IgD-negative memory B cell (primary cell): ENCODE measurements at regions not wholly inside any gene's neighbourhood (a gene's known extent, or its start where the extent isn't known, plus 50 kb on each side); places are given as distances from the start of the nearest gene placed in this dataset.
"Not testable (repeated sequence)": the region's sequence is repeated elsewhere in the genome, so short reads cannot be mapped to it uniquely, and the experiment has no call there.

Source experiments
- H3K27ac Mint-ChIP-seq, 3 donors: one replicate each; pipeline ENCODE4 v1.8.0; 2020 to 2022; ENCODE audit warnings: mild to moderate bottlenecking in 3 of 3, mixed read lengths in 3 of 3, moderate library complexity in 1 of 3
- H3K27me3 Mint-ChIP-seq: one replicate; pipeline ENCODE4 v1.8.0; 2021; ENCODE audit warnings: mixed read lengths
- H3K36me3 Mint-ChIP-seq: one replicate; pipeline ENCODE4 v1.8.0; 2020; ENCODE audit warnings: mild to moderate bottlenecking, mixed read lengths
- H3K4me1 Mint-ChIP-seq, 3 donors: one replicate each; pipeline ENCODE4 v1.8.0; 2020 to 2022; ENCODE audit warnings: mixed read lengths in 3 of 3, mild to moderate bottlenecking in 1 of 3
- H3K4me3 Mint-ChIP-seq, 4 donors: one replicate each; pipeline ENCODE4 v1.8.0; 2020 to 2022; ENCODE audit warnings: mild to moderate bottlenecking in 4 of 4, mixed read lengths in 4 of 4, moderate library complexity in 3 of 4
- H3K9me3 Mint-ChIP-seq, 3 donors: one replicate each; pipeline ENCODE4 v1.8.0; 2020 to 2021; ENCODE audit warnings: mixed read lengths in 3 of 3, mild to moderate bottlenecking in 1 of 3

DNA sequence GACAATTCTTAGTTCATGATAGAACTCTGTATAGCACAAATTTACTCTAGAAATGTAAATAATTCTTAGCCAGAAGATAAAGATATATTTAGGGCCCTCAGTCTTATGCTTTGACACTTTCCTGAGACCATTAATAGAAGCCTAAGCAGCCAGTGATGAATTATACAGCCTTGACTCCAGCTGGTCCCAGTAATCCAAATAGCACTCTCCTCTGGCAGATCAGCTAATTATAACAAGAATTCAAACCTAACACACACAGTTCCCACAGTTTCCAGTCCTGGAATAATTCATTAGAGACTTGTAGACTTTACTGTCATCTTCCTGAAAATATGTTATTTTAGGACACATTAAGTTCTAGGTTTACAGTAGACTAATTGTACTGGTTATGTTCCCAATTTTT, 50.4 kb downstream of the SHOC1 start:
- Mint-ChIP-seq H3K36me3 (no peaks in the 10 kb centered on the region), H3K27ac (no peak overlapping the region), H3K4me3 (no peak overlapping the region), H3K9me3 (no peaks in the 10 kb centered on the region), H3K4me1 (no peaks in the 10 kb centered on the region), H3K27me3 (no peaks in the 10 kb centered on the region)

DNA sequence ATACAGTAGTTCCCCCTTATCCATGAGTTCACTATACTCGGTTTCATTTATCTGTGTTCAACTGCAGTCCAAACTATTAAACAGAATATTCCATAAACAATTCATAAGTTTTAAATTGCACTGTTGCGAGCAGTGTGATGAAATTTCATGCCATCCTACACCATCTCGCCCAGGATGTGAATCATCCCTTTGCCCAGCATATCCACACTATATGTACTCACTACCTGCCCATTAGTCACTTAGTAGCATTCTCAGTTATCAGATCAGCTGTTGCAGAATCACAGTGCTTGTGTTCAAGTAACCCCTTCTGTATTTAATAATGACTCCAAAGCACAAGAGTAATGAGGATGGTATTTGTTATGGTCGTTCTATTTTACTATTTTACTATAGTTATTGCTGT, 51.5 kb downstream of the SHOC1 start:
- no peaks in the 10 kb centered on the region for H3K36me3 Mint-ChIP-seq
- H3K27me3 Mint-ChIP-seq, result no peaks in the 10 kb centered on the region
- no peak overlapping the region for H3K4me3 Mint-ChIP-seq
- H3K9me3 Mint-ChIP-seq, result no peaks in the 10 kb centered on the region
- no peak overlapping the region for H3K27ac Mint-ChIP-seq
- no peaks in the 10 kb centered on the region for H3K4me1 Mint-ChIP-seq

DNA sequence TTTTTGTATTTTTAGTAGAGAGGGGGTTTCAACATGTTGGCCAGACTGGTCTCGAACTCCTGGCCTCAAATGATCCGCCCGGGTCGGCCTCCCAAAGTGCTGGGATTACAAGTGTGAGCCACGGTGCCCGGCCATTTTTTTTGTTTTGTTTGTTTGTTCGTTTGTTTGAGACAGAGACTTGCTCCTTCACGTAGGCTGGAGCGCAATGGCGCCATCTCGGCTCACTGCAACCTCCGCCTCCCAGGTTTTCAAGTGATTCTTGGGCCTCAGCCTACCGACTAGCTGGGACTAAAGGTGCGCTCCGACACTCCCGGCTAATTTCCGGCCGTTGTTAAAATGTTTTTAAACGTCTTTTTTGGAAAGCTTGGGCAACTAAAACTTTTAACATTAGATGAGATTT, 54.0 kb downstream of the SHOC1 start:
- no peaks in the 10 kb centered on the region for H3K9me3 Mint-ChIP-seq
- no peak overlapping the region for H3K27ac Mint-ChIP-seq

DNA sequence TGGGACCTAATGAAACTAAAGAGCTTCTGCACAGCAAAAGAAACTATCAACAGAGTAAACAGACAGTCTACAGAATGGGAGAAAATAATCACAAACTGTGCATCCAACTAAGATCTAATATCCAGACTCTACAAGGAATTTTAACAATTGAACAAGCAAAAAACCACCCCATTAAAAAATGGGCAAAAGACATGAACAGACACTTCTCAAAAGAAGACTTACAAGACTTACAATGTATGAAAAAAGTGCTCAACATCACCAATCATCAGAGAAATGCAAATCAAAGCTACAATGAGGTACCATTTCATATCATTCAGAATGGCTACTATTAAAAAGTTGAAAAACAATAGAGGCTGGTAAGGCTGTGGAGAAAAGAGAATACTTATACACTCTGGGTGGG, 58.0 kb downstream of the SHOC1 start:
- no peak overlapping the region for H3K27ac Mint-ChIP-seq
- peaks cover 1% of the 10 kb centered on the region for H3K36me3 Mint-ChIP-seq
- no peaks in the 10 kb centered on the region for H3K27me3 Mint-ChIP-seq
- H3K4me1 Mint-ChIP-seq, result no peaks in the 10 kb centered on the region
- no peaks in the 10 kb centered on the region for H3K9me3 Mint-ChIP-seq
- H3K4me3 Mint-ChIP-seq, result no peak overlapping the region

More for the DNA sequence above, 54.0 kb downstream of the SHOC1 start:
- Mint-ChIP-seq H3K4me3 (no peak overlapping the region), H3K27me3 (no peaks in the 10 kb centered on the region), H3K36me3 (no peaks in the 10 kb centered on the region), H3K4me1 (no peaks in the 10 kb centered on the region)

DNA sequence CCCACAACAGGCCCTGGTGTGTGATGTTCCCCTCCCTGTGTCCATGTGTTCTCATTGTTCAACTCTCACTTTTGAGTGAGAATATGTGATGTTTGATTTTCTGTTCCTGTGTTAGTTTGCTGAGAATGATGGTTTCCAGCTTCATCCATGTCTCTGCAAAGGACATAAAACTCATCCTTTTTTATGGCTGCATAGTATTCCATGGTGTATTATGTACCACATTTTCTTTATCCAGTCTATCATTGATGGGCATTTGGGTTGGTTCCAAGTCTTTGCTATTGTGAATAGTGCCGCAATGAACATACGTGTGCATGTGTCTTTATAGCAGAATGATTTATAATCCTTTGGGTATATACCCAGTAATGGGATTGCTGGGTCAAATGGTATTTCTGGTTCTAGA, 59.4 kb downstream of the SHOC1 start:
- H3K9me3 Mint-ChIP-seq, H3K27me3 Mint-ChIP-seq, H3K27ac Mint-ChIP-seq, H3K4me1 Mint-ChIP-seq, H3K4me3 Mint-ChIP-seq, H3K36me3 Mint-ChIP-seq: not testable (repeated sequence)

DNA sequence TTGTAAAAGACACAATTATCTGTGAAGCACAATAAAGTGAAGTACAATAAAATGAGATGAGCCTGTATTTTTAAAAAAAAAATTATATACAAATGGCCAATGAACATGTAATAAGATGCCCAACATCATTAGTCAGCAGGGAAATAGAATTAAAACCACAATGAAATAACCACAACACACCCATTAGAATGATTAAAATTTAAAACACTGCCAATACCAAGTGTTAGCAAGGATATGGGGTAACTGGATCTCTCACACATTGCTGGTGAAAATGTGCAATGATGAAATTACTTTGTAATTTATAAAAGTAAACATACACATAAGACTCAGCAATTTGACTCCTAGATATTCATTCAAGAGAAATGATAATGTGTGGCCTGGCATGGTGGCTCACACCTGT, 62.8 kb downstream of the SHOC1 start:
- Mint-ChIP-seq H3K27ac (no peak overlapping the region), H3K4me3 (no peak overlapping the region), H3K9me3 (peaks cover 4 to 11% (median 4%) of the 10 kb centered on the region in 3 donors), H3K36me3 (peaks cover 6% of the 10 kb centered on the region), H3K27me3 (no peaks in the 10 kb centered on the region), H3K4me1 (no peaks in the 10 kb centered on the region)

DNA sequence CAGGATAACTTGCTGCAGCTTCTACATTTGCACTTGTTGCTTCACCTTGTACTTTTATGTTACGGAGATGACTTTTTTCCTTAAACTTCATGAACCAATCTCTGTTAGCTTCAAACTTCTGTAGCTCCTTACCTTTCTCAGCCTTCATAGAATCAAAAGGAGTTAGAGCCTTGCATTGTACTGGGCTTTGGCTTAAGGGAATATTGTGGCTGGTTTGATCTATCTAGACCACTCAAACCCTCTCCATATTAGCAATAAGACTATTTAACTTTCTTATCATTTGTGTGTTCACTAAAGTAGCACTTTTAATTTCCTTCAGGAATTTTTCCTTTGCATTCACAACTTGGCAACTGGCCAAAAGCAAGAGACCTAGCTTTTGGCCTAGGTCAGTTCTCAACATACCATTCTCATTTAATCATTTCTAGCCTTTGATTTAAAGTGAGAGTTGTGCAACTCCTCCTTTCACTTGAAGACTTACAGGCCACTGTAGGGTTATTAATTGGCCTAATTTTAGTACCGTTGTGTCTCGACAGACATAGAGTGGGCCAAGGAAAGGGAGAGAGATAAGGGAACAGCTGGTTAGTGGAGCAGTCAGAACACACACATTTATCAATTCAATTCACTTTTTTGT, 63.7 kb downstream of the SHOC1 start:
- peaks cover 6% of the 10 kb centered on the region for H3K36me3 Mint-ChIP-seq
- H3K9me3 Mint-ChIP-seq, result peaks cover 4 to 11% (median 4%) of the 10 kb centered on the region in 3 donors
- no peaks in the 10 kb centered on the region for H3K27me3 Mint-ChIP-seq
- no peak overlapping the region for H3K27ac Mint-ChIP-seq
- peak overlapping the region in 1 of 4 donors; percentile 43 for H3K4me3 Mint-ChIP-seq
- H3K4me1 Mint-ChIP-seq, result no peaks in the 10 kb centered on the region

DNA sequence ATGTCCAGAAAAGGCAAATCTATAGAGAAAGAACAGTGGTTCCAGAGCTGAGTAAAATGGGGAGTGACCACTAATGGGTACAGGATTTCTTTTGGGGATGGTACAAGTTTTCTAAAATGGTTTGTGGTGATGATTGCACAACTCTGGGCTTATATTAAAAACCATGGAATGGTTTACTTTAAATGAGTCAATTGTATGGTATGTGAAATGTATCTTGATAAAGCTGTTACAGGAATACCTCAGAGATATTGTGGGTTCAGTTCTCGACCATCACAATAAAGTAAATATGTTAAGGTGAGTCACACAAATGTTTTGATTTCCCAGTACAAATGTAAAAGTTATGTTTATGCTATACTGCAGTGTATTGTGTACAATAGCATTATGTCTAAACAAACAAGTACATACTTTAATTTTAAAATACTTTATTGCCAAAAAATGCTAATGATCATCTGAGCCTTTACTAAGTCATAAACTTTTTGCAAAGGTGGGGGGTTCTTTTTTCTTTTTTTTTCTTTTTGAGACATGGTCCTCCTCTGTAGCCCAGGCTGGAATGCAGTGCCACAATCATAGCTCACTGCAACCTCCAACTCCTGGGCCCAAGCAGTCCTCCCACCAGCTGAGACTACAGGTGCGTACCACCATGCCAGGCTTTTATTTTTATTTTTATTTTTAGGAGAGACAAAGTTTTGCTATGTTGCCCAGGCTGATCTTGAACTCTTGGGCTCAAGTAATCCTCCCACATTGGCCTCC, 65.9 kb downstream of the SHOC1 start:
- Mint-ChIP-seq H3K27ac (no peak overlapping the region), H3K27me3 (no peaks in the 10 kb centered on the region), H3K9me3 (peaks cover 4 to 11% (median 4%) of the 10 kb centered on the region in 3 donors), H3K36me3 (peaks cover 6% of the 10 kb centered on the region), H3K4me3 (no peak overlapping the region), H3K4me1 (no peaks in the 10 kb centered on the region)

DNA sequence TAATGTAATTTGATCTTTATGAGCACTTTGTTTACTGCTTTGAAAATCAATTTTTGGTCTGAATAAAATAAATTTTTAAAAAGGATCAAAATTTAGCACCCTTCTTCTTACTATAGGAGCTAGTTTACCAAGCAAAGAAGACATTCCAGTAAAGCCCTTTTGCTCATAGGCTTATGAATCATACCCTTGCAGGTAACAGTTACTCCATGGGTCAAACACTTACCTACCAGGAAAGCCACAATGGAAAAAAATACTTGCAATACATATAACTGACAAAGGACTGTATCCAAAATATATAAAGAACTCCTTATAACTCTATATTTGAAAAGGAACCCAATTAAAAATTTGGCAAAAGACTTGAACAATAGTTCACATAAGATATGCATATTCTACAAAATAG, 66.6 kb downstream of the SHOC1 start:
- Mint-ChIP-seq H3K4me3 (no peak overlapping the region), H3K27ac (no peak overlapping the region), H3K36me3 (peaks cover 6% of the 10 kb centered on the region), H3K4me1 (no peaks in the 10 kb centered on the region), H3K27me3 (no peaks in the 10 kb centered on the region), H3K9me3 (peaks cover 4 to 11% (median 4%) of the 10 kb centered on the region in 3 donors)

DNA sequence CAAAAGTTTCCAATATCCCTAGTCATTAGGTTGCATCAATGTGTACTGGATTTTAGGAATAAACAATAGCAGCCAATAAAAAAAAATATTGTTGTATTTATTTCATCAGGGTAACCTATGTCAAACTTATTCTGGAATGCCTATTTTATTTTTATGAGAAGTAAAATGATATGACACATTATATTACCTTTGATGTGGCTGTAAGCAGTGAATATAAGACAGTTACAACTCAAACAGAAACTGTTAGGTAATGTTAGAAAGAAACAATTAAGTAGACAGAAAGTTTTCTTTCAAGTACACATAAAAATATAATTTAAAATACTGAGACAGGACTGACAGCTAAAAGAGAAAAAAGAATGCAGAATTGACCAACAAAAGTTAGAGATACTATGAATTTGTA, 65.5 kb downstream of the GNG10 start:
- Mint-ChIP-seq H3K27ac (no peak overlapping the region), H3K4me3 (no peak overlapping the region), H3K4me1 (no peaks in the 10 kb centered on the region), H3K27me3 (no peaks in the 10 kb centered on the region), H3K9me3 (peaks cover 4 to 11% (median 4%) of the 10 kb centered on the region in 3 donors), H3K36me3 (peaks cover 5% of the 10 kb centered on the region)

DNA sequence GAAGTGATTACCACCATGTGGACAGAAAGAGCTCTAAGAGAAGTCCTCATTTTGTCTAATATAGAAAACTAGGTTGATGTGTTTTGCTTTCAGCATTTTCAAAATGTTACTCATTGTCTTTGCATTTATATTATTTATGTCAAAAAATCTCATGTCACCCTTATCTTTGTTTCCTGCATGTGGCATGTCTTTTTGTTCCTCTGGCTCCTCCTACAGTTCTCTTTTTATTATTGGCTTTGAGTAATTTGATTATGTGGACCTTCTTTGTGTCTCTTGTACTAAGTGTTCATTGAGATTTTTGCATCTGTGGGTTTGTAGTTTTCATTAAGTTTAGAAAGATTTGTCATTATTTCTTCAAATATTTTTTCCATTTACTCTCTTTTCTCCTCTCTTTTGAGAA, 58.8 kb downstream of the GNG10 start:
- Mint-ChIP-seq H3K27ac (no peak overlapping the region), H3K4me1 (no peaks in the 10 kb centered on the region), H3K27me3 (no peaks in the 10 kb centered on the region), H3K9me3 (no peaks in the 10 kb centered on the region), H3K4me3 (no peak overlapping the region), H3K36me3 (no peaks in the 10 kb centered on the region)
